Vagina (tissue), 2 donors: ENCODE measurements at regions not wholly inside any gene's neighbourhood (a gene's known extent, or its start where the extent isn't known, plus 50 kb on each side); places are given as distances from the start of the nearest gene placed in this dataset.

Experiments
- POLR2A ChIP-seq, 2 donors: fragments of 450-650 bp; IDR thresholded peaks; one replicate each; pipeline ENCODE4 v1.6.1; 2017; ENCODE audit warnings: antibody characterized with exemption in 2 of 2, mild to moderate bottlenecking in 2 of 2, moderate library complexity in 2 of 2
- POLR2AphosphoS5 ChIP-seq, 2 donors: sonication (generic); formaldehyde crosslinking; IDR thresholded peaks; one replicate each; pipeline ENCODE4 v1.9.0; 2017; ENCODE audit warnings: antibody characterized with exemption in 2 of 2, mild to moderate bottlenecking in 2 of 2, low read depth in 1 of 2; ENCODE audit not compliant: insufficient read depth in 1 of 2
- TF ChIP-seq, protein P1 (sequence below), 3 experiments: fragments of 450-650 bp in 2 of 3; fragments of 200-600 bp in 1 of 3; sonication (generic) in 1 of 3; IDR thresholded peaks; one replicate each; pipeline ENCODE4 v1.5.1; 2017 to 2019; ENCODE audit warnings: antibody characterized with exemption in 3 of 3, mild to moderate bottlenecking in 2 of 3, moderate library complexity in 2 of 3

- no peak for TF ChIP-seq POLR2A (IDR thresholded peaks at IDR 0.05)
- TF ChIP-seq, protein P1, sequence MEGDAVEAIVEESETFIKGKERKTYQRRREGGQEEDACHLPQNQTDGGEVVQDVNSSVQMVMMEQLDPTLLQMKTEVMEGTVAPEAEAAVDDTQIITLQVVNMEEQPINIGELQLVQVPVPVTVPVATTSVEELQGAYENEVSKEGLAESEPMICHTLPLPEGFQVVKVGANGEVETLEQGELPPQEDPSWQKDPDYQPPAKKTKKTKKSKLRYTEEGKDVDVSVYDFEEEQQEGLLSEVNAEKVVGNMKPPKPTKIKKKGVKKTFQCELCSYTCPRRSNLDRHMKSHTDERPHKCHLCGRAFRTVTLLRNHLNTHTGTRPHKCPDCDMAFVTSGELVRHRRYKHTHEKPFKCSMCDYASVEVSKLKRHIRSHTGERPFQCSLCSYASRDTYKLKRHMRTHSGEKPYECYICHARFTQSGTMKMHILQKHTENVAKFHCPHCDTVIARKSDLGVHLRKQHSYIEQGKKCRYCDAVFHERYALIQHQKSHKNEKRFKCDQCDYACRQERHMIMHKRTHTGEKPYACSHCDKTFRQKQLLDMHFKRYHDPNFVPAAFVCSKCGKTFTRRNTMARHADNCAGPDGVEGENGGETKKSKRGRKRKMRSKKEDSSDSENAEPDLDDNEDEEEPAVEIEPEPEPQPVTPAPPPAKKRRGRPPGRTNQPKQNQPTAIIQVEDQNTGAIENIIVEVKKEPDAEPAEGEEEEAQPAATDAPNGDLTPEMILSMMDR (IDR thresholded peaks at IDR 0.05), result no peak
- no peak for TF ChIP-seq POLR2AphosphoS5 (IDR thresholded peaks at IDR 0.05; ENCODE audit: insufficient read depth in 1 of 2, low read depth in 1 of 2)
Observed at GRCh38 chr1:8256321-8256720, 61.6 kb upstream of the SLC45A1 start.
